IPS-18c (cell line): ENCODE measurements at regions not wholly inside any gene's neighbourhood (a gene's known extent, or its start where the extent isn't known, plus 50 kb on each side); places are given as distances from the start of the nearest gene placed in this dataset.

ENCODE experiments used
- H3K4me3 ChIP-seq: 2 replicates; pipeline ENCODE4 v1.7.0; 2013; ENCODE audit warnings: low read depth, mild to moderate bottlenecking, low read length, moderate library complexity; ENCODE audit not compliant: insufficient read depth
- H3K9me3 ChIP-seq: one replicate; pipeline ENCODE4 v1.6.1; 2013; ENCODE audit warnings: mild to moderate bottlenecking, low read length, moderate library complexity; ENCODE audit not compliant: control insufficient read depth, insufficient read depth

DNA sequence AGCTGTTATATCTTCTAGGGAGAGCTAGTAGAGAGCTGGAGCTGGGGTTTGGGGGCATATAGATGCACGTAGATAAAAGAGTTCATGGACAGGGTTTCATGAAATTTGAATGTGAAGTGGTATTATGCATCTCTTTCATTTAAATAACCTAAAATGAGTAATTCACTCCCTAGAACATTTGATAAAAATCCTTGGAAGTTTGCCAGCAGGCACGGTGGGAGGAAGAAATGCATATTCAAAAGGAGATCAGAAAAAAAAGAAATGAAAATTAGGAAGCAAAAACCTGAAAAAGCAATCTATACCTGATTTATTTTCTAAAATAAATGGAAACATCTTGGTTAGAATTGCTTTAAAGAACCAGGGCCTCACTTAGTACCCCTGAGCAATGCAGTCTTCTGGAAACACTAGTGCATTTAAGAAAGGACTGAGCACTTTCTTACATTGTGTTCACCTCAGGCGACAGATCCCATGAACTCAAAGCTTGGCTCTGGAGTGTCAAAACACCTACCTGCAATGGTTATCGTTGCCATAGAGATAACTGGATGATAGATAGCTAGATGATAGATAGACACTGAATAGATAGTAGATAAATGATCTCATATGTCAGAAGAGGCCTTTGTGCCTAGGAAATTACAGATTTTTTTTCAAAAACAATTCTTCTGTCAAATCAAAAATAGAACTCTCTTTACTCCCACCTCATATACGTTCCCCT, 458.6 kb upstream of the THRB start:
- H3K4me3 ChIP-seq: no peak overlapping the region
- no peaks in the 10 kb centered on the region for H3K9me3 ChIP-seq

DNA sequence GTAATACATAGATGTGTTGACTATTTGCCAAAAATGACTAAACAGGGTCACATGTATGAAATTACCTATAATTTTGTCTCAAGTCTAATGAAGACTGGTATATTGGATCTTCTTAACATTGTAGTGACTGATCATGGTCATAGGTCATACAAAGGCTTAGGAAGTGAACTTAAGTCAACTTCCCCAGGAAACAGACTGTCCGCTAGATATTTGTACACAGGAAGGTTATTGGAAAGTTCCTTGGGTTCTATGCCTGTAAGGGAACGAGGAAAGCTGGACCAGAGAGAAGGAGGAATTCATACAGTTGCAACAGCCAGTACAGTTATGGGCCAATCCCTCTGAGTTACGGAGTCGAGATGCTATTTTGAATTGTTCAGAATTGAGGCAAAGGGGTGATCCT, 462.0 kb upstream of the THRB start:
- Histone ChIP-seq H3K9me3 (no peaks in the 10 kb centered on the region), H3K4me3 (no peak overlapping the region)

DNA sequence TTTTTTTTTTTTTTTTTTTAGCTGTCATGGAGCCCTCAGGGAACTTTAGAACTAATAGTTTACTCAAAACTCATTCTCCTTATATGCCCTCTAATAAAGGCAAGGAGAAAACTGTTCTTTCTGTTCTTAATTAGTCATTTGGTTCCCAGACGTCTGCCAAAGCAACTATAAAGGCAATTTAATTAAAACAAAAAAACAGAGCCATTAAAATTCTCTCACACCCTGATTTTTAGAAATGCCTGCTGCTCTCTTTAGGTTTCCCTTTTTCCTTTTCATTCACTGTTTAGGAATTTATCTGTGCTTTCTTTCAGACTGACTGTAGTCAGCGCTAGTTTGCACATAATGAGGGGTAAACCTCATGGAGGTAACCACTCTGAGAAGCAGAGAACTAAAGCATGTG, 463.6 kb upstream of the THRB start:
- H3K9me3 ChIP-seq: no peaks in the 10 kb centered on the region
- no peak overlapping the region for H3K4me3 ChIP-seq

DNA sequence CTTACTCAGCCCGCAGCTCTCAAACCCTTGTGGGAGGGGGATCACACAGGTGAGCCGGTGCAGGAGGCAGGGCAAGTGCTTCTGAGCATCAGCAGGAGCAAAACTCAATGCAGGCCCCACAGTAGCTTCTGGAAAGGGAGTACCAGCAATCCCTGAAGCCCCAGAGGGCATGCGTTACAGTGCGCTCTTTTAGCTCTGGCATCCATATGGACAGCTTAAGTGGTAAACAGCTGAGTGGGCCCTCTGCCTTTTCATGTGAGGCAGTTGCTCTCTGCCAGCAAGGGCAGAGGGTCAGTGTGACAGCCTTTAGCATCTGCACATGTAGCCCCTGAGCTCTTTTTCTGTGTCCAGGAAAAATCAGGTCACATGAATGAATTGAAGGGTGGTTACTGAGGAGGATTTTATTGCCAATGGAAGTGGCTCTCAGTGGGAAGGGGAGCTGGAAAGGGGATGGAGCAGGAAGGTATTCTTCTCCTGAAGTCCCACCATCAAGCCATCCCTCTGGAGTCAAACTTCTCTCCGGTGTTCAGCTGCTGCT, 464.3 kb upstream of the THRB start:
- Histone ChIP-seq H3K4me3 (no peak overlapping the region), H3K9me3 (no peaks in the 10 kb centered on the region)

DNA sequence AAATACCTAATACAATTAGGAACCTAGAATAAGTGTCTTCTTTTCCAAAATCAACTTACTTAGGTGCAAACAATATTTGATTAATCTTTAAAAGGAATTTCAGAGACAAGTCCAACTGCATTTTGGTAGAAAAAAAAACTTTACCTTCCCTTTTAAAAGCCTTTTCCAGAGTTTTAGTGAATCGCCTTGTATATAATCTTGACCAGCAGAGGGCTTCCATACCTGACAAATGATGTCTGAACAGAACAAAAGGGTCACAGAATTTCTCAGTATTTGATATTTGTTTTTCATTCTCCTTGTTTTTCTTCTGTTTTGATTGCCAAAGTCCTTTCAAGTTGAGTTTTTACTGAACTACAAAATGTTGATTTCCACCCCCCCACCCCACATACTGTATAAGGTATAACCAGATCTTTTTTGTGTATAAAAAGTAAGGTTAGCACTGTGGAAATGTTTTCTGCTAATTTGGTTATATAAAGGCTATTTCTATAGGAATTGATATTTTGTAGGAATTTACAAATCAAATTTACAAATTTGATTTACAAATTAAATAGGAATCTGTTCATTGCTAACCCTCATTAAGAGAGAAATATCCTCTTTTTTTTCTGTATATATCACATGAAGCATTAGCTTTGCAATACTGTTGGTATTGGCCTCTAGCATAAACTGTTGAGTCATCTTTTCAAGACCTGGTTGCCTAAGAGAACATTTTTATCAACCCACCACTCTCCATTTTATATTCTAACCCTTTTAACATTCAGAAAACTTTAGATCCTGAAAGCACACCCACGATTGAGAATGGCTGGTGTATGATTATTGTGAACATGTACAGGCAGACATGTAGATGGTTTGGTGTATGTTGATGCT, 464.1 kb upstream of the RARB start:
- Histone ChIP-seq H3K4me3 (no peak overlapping the region), H3K9me3 (no peaks in the 10 kb centered on the region)

DNA sequence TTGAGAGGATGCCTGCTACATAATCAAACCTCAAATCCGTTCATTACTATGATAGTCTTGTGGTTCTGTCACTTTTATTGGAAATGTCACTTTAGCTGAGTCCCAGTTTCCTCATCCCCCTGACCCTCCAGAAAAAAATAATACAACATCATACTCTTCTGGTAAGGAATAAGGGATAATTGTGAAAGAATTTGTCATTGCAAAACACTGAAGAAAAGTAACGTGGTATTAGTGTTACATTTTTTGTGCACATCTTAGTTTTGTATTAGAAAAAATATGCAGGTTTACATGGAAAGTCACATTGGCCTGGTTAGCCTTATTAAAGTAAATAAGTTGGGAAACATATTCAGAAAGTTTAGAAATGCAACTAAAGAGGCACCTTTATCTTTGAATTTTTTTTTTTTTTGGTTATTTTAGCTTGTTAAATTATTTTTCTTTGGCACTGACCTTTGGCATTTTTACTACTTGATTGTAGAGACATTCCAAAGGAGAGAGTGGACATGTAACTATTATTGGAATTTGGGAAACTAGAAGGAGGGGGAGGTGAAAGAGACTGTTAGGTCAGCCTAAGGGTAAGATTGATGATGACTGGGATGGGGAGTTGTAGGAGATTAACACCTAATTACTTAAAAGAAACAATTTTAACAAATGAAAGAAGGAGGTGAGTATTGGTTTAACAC, 462.2 kb upstream of the RARB start:
- Histone ChIP-seq H3K9me3 (no peaks in the 10 kb centered on the region), H3K4me3 (no peak overlapping the region)

DNA sequence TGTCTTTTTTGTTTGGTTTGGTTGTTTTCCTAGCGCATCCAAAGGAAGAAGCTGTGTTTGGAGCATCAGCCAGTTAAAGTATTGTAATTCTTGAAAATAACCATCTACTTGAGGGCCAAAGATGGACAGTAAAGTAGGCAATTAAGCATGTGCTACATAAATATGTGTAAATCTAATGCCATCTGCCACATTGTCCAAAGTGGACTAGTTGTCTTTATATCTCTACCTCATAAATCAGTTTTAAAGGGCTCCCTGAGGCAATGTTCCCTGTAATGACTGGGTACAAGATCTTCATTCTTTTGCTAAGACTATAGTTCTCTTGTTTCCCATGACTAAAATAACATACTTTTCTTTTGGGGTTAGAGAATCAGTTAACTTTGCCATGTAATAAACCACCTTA, 460.0 kb upstream of the RARB start:
- no peaks in the 10 kb centered on the region for H3K9me3 ChIP-seq
- no peak overlapping the region for H3K4me3 ChIP-seq

DNA sequence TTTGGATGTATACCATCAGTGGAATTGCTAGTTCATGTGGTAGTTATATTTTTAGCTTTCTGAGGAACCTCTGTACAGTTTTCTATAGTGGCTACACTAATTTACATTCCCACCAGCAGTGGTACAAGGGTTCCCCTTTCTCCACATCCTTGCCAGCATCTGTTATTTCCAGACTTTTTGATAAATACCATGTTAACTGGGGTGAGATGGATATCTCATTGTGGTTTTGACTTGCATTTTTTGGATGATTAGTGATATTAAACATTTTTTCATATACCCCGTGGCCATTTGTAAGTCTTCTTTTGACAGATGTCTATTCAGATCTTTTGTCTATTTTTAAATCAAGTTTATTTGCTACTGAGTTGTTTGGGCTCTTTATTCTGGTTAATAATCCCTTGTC, 455.6 kb upstream of the RARB start:
- no peak overlapping the region for H3K4me3 ChIP-seq

DNA sequence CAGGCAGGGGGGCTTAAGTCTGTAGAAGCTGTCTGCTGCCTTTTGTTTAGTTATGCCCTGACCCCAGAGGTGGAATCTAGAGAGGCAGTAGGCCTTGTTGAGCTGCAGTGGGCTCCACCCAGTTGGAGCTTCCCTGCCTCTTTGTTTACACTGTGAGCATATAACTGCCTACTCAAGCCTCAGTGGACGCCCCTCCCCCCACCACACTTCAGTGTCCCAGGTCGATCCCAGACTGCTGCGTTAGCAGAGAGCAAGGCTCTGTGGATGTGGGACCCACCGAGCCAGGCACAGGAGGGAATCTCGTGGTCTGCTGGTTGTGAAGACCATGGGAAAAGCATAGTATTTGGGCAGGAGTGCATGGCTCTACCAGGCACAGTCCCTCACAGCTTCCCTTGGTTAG, 446.8 kb upstream of the RARB start:
- no peak overlapping the region for H3K4me3 ChIP-seq
- H3K9me3 ChIP-seq: peaks cover 4% of the 10 kb centered on the region

More for the DNA sequence above, 455.6 kb upstream of the RARB start:
- no peaks in the 10 kb centered on the region for H3K9me3 ChIP-seq

DNA sequence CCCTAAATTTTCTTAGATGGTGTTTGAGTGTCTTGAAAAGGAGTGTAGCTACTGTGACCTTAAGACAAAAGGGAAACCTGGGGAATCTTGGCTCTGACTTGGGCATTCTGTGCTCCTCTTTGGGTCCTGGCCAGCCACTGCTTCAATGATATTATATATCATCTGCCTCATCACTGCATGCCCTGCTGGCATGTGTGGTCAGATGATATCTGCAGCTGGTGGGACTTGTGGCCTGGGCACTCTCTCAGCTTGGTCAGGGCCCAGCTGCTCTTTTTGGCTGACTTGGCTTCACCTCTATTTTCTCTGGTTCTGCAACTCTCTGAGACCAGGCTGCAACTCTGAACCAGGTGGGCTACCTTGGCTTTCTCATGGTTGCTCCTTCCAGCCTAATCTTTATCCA, 446.1 kb upstream of the RARB start:
- Histone ChIP-seq H3K4me3 (no peak overlapping the region), H3K9me3 (peaks cover 4% of the 10 kb centered on the region)

DNA sequence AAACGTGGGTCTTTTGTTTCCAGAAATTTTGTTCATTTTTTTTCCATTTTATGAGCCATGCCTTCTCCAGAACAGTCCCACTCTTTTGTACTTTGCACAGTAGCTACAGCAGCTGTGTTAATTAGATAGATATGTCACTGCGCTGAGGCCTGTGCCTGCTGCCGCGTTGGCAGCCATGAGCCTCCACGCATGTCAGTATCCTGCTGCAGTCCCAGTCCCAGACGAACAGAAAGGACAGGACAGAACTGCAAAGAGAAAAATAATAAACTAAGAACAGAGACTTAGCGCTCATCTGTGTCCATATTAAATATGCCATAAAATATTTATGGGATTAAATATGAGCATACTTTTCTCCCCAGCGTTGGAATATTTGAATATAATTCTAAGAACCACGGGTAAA, 442.4 kb upstream of the RARB start:
- Histone ChIP-seq H3K9me3 (peaks cover 4% of the 10 kb centered on the region), H3K4me3 (no peak overlapping the region)

DNA sequence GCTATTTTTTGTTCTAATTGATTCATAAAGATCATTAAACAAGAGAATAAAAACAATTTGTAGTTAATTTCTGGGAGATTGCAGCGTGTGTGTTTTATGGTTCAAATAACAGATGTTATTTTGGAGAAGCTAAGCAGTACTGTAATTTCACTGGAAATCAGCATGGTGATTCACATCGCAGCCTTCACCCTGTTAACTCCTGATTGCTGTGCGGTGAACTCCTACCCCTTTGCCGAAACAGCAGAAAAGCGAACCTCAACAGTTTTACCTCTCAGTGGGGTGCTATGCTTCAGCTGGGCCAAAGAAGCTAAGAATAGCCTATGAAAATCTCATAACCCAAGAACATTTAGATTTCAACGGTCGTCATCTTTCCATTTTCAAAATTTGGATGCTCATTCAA, 441.5 kb upstream of the RARB start:
- Histone ChIP-seq H3K4me3 (no peak overlapping the region), H3K9me3 (no peaks in the 10 kb centered on the region)

DNA sequence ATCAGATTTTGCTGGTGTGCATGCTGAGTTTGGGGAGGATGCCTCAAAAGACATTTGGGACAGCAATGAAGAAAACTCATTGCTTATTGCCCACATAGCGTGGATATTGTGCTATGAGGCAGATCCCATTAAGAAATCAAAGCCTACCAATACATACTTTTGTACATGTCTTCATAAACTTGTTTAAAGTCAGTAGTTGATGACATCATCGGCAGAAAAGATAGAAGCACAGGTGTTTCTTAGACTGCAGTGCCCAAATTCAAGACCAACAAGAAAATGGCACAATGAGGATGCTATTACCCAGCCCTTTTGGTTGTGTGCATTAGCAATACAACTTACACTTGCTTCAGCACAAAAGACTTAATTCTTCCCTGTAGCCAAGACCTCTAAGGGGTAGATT, 428.7 kb upstream of the RARB start:
- Histone ChIP-seq H3K9me3 (no peaks in the 10 kb centered on the region), H3K4me3 (no peak overlapping the region)

DNA sequence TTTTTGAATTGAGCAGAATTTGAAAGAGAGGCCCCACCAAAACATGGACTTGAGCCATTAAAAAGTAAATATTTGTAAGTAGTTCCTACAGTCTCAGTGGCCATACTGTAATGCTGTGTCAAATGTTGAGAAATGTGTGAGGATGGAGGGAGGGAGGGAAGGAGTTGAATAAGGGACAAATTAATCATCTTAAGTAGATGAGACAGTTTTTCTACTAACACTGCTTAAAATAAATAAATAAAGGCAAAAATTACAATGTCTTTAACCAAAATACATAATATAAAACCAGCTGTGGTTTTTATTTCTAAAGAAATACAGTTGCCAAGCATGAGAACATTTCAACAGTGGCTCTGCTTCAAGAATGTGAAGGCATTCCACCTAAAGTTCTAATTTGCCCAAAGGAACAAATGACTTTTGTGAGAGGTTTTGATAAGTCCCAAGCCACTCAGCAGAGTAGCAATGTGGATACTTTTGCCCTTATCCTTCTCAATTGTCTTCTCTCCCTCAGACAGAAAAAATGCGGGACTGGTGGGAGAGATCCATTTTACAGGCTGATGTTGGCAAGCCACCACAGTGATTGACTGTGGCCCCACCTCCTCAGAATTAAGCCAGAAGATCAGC, 427.0 kb upstream of the RARB start:
- Histone ChIP-seq H3K4me3 (no peak overlapping the region), H3K9me3 (no peaks in the 10 kb centered on the region)

DNA sequence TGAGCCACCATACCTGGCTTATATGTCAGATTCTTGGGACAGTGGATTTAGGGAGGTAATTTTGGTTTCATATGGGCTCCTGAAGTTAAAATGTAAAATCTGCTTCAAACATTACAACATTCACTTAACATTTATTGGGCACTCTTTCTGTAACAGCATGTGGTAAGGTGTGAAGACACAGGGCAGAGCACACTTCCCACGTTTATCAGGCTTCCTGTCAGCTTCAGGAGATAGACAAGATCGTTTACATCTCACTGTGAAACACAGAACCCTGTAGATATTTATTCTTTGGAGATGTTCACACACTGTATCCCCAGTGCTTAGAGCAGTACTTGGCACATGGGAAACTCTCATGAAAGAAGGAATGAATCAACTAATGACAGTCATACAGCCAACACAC, 426.0 kb upstream of the RARB start:
- H3K9me3 ChIP-seq: no peaks in the 10 kb centered on the region
- no peak overlapping the region for H3K4me3 ChIP-seq

DNA sequence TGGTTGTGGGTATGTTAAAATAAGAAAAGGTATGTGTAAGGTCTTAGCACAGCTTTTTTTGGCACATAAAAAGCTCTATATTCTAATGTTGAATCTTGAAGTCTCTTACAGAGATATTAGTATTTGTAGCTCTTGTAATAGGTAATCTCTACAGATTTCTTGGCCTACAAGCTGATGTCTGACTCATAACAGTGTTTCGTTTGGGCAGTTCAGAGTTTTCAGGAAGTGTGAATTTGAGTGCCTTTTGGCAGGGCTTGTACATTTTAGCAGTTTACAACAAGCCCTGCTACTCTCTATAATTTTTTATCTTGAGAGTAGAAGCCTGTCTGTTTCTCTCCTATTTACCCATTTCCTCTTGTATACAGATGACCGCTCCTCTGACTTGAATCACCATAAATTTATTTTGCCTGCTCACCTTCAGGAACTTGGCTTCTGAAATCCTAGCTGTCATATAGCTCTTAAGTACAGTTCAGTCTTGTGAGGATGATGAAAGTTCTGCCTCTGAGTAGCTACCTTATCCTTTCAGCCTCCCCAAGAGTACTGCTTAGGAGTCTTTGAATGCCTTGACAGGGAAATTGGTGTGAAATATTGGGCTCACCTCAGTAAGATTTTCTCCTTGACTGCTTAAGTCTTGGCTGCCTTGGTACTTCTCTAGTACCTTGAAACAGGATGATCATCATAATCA, 419.9 kb upstream of the RARB start:
- no peak overlapping the region for H3K4me3 ChIP-seq
- no peaks in the 10 kb centered on the region for H3K9me3 ChIP-seq

DNA sequence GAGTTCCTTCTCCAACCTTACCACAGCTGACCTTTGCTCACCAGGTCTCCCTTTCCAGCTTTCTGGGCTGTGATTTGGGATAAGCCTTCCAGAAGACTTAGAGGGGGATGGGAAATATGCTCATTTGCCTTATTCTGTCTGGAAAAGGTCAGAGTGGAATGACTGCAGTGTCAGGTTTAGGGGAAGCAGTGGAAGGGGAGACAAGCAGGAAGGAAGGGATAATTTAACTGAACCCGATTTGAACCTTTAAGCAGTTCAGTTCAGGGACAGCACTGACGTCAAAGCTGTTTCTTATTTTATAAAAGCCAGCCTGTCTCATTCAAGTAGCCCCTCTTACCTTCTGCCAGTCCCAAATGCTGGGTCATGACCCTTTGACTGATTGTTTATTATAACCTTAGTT, 418.4 kb upstream of the RARB start:
- no peaks in the 10 kb centered on the region for H3K9me3 ChIP-seq
- H3K4me3 ChIP-seq: no peak overlapping the region
